ENCODE measurements at regions not wholly inside any gene's neighbourhood (a gene's known extent, or its start where the extent isn't known, plus 50 kb on each side); places are given as distances from the start of the nearest gene placed in this dataset.

GRCh38 chr3:159631226-159631625 lies 357.4 kb upstream of the IL12A start:
- TF ChIP-seq ZNF114 (CRISPR knock-in tag; IDR thresholded peaks at IDR 0.05) (no peak), CTCF (conservative IDR thresholded peaks at IDR 0.05; ENCODE audit: low read depth in 2 of 2) (no peak), STAT1 (IDR thresholded peaks at IDR 0.05; ENCODE audit: unreplicated experiment) (no peak), EZH2 (IDR thresholded peaks at IDR 0.05; ENCODE audit: low read depth, unreplicated experiment) (no peak), NANOG (IDR thresholded peaks at IDR 0.05; ENCODE audit: borderline replicate concordance) (no peak), POLR2AphosphoS5 (IDR thresholded peaks at IDR 0.05; ENCODE audit: low read depth) (no peak), REST (IDR thresholded peaks at IDR 0.05; ENCODE audit: unreplicated experiment) (no peak), ZNF331 (CRISPR knock-in tag; IDR thresholded peaks at IDR 0.05; ENCODE audit: low read depth) (no peak), EZH2phosphoT487 (IDR thresholded peaks at IDR 0.05; ENCODE audit: unreplicated experiment) (no peak), JUNB (IDR thresholded peaks at IDR 0.05; ENCODE audit: unreplicated experiment) (no peak), CREB1 (CRISPR knock-in tag; IDR thresholded peaks at IDR 0.05; ENCODE audit: low read depth) (no peak), ZNF462 (CRISPR knock-in tag; IDR thresholded peaks at IDR 0.05) (no peak), ETS1 (IDR thresholded peaks at IDR 0.05) (no peak)
- no peaks in the 10 kb centered on the region for H3K36me3 ChIP-seq (ENCODE audit: insufficient read depth)
- peaks cover 18% of the 10 kb centered on the region for H3K4me1 Mint-ChIP-seq
- H3K4me1 ChIP-seq (ENCODE audit: insufficient read depth): peaks cover 10% of the 10 kb centered on the region
- ATAC-seq (no peak), DNase-seq (ENCODE audit: low spot score) (no peak)
- H3K9me3 Mint-ChIP-seq: no peaks in the 10 kb centered on the region
- 0 out of 2 replicates have a peak, but pooled peaks cover 5% of the 10 kb centered on the region for H3K9me2 ChIP-seq (ENCODE audit: insufficient read depth)
- H3K4me3 Mint-ChIP-seq: no peak overlapping the region
- H3K27ac Mint-ChIP-seq: no peak overlapping the region
- H3K27me3 ChIP-seq (ENCODE audit: insufficient read depth): no peaks in the 10 kb centered on the region
- H3K27ac ChIP-seq (ENCODE audit: low read depth): no peak overlapping the region
- H3K36me3 Mint-ChIP-seq (ENCODE audit: low read depth): no peaks in the 10 kb centered on the region
- H3K4me3 ChIP-seq: no peak overlapping the region
- no peak overlapping the region for H2AFZ ChIP-seq
- no peaks in the 10 kb centered on the region for H4K20me1 ChIP-seq (replicated peaks; ENCODE audit: insufficient read depth)
- no peaks in the 10 kb centered on the region for H3F3A ChIP-seq (replicated peaks; ENCODE audit: low read depth)
- no peaks in the 10 kb centered on the region for H3K79me2 ChIP-seq (replicated peaks; ENCODE audit: insufficient read depth)
- no peak overlapping the region for H3K4me2 ChIP-seq
- H3K27me3 Mint-ChIP-seq (ENCODE audit: insufficient read depth, low read depth, poor library complexity): peaks cover 7% of the 10 kb centered on the region
